SK-N-MC (cell line): ENCODE measurements at regions not wholly inside any gene's neighbourhood (a gene's known extent, or its start where the extent isn't known, plus 50 kb on each side); places are given as distances from the start of the nearest gene placed in this dataset.

Source experiments
- EZH2 ChIP-seq: fragments of 200-600 bp; sonication (generic); IDR thresholded peaks from one replicate; pipeline ENCODE4 v1.6.1; 2017; ENCODE audit warnings: antibody characterized with exemption
- FOXP2 ChIP-seq: optimal IDR thresholded peaks from 2 replicates; pipeline ENCODE3; 2011; ENCODE audit warnings: mild to moderate bottlenecking, moderate library complexity; ENCODE audit not compliant: insufficient read depth; ENCODE audit errors: extremely low read length, control extremely low read depth
- POLR2AphosphoS5 ChIP-seq: IDR thresholded peaks from 2 replicates; pipeline ENCODE4 v1.6.1; 2012; ENCODE audit warnings: mild to moderate bottlenecking, low read depth, low read length, borderline replicate concordance

GRCh38 chr2:238701341-238702206 lies 146.3 kb upstream of the TWIST2 start:
- no peak for TF ChIP-seq EZH2
- no peak for TF ChIP-seq POLR2AphosphoS5
- TF ChIP-seq FOXP2: no peak
